ENCODE measurements at regions not wholly inside any gene's neighbourhood (a gene's known extent, or its start where the extent isn't known, plus 50 kb on each side); places are given as distances from the start of the nearest gene placed in this dataset.

GRCh38 chr15:53166684-53167201, 376.6 kb upstream of the ONECUT1 start:
- no peak overlapping the region for H3K27ac ChIP-seq
- TF ChIP-seq CTCF (conservative IDR thresholded peaks at IDR 0.05) (no peak), ZFX (IDR thresholded peaks at IDR 0.05) (no peak)

GRCh38 chr15:53165988-53166683, 376.0 kb upstream of the ONECUT1 start:
- TF ChIP-seq CTCF (conservative IDR thresholded peaks at IDR 0.05) (no peak), ZFX (IDR thresholded peaks at IDR 0.05) (no peak)
- no peak overlapping the region for H3K27ac ChIP-seq

- TF ChIP-seq ZFX (IDR thresholded peaks at IDR 0.05) (no peak), CTCF (conservative IDR thresholded peaks at IDR 0.05) (no peak)
- no peak overlapping the region for H3K27ac ChIP-seq
Measured at GRCh38 chr15:53160092-53160704, 370.1 kb upstream of the ONECUT1 start.

- TF ChIP-seq CTCF (conservative IDR thresholded peaks at IDR 0.05) (no peak), ZFX (IDR thresholded peaks at IDR 0.05) (no peak)
- no peak overlapping the region for H3K27ac ChIP-seq
Measured at GRCh38 chr15:53159458-53159857, 369.3 kb upstream of the ONECUT1 start.

- TF ChIP-seq ZFX (IDR thresholded peaks at IDR 0.05) (no peak), CTCF (conservative IDR thresholded peaks at IDR 0.05) (no peak)
- no peak overlapping the region for H3K27ac ChIP-seq
Measured at GRCh38 chr15:53158995-53159394, 368.9 kb upstream of the ONECUT1 start.

- TF ChIP-seq ZFX (IDR thresholded peaks at IDR 0.05) (no peak), CTCF (conservative IDR thresholded peaks at IDR 0.05) (no peak)
- no peak overlapping the region for H3K27ac ChIP-seq
Measured at GRCh38 chr15:53133255-53133850, 343.2 kb upstream of the ONECUT1 start.

- no peak for TF ChIP-seq ZFX (IDR thresholded peaks at IDR 0.05)
- TF ChIP-seq CTCF (conservative IDR thresholded peaks at IDR 0.05): no peak
- no peak overlapping the region for H3K27ac ChIP-seq
Measured at GRCh38 chr15:53130943-53131342, 340.8 kb upstream of the ONECUT1 start.

Measured in C4-2B (cell line).